H1 (cell line): ENCODE measurements at regions not wholly inside any gene's neighbourhood (a gene's known extent, or its start where the extent isn't known, plus 50 kb on each side); places are given as distances from the start of the nearest gene placed in this dataset.

Experiments used
- CBX5 ChIP-seq: fragments of 300-800, 300-1000 bp; sonication (generic); IDR thresholded peaks from 2 replicates; pipeline ENCODE4 v1.7.1; 2016; ENCODE audit warnings: antibody characterized with exemption, low read length, low read depth

GRCh38 chr1:181423301-181423918 is 59.9 kb upstream of the CACNA1E start (continued):
- no peak for TF ChIP-seq CBX5
